GM23338 (cell line): ENCODE measurements at regions not wholly inside any gene's neighbourhood (a gene's known extent, or its start where the extent isn't known, plus 50 kb on each side); places are given as distances from the start of the nearest gene placed in this dataset.

ENCODE experiments used
- ATAC-seq: fragments of 200-7000 bp; cut with Tn5 transposase; 3 replicates; pipeline ENCODE4 v1.9.1; 2020
- DNase-seq: peaks from one replicate; pipeline ENCODE4 v3.0.0-alpha.2; 2015; ENCODE audit warnings: low spot score
- H2AFZ ChIP-seq: fragments of 200-600 bp; sonication (generic); 2 replicates; pipeline ENCODE4 v1.8.0; 2016; ENCODE audit warnings: antibody characterized with exemption, mild to moderate bottlenecking, moderate library complexity
- H3F3A ChIP-seq: fragments of 200-600 bp; sonication (generic); replicated peaks from 2 replicates; pipeline ENCODE4 v1.8.0; 2017; ENCODE audit warnings: antibody characterized with exemption, mixed run types, low read depth
- H3K27ac ChIP-seq: fragments of 200-600 bp; sonication (generic); 2 replicates; pipeline ENCODE4 v1.6.1; 2016; ENCODE audit warnings: low read depth
- H3K27me3 ChIP-seq: fragments of 200-600 bp; sonication (generic); 2 replicates; pipeline ENCODE4 v1.8.0; 2016; ENCODE audit warnings: mild to moderate bottlenecking, mixed run types, moderate library complexity; ENCODE audit not compliant: insufficient read depth
- H3K36me3 ChIP-seq: fragments of 200-600 bp; sonication (generic); 2 replicates; pipeline ENCODE4 v1.8.0; 2016; ENCODE audit warnings: mild to moderate bottlenecking; ENCODE audit not compliant: insufficient read depth
- H3K4me1 ChIP-seq: fragments of 200-600 bp; sonication (generic); 2 replicates; pipeline ENCODE4 v1.8.0; 2016; ENCODE audit warnings: mild to moderate bottlenecking, moderate library complexity; ENCODE audit not compliant: insufficient read depth
- H3K4me2 ChIP-seq: fragments of 200-600 bp; sonication (generic); 2 replicates; pipeline ENCODE4 v1.7.1; 2017; ENCODE audit warnings: mixed run types
- H3K4me3 ChIP-seq: fragments of 200-600 bp; sonication (generic); 2 replicates; pipeline ENCODE4 v1.6.1; 2016; ENCODE audit warnings: mixed run types
- H3K79me2 ChIP-seq: fragments of 200-600 bp; sonication (generic); replicated peaks from 2 replicates; pipeline ENCODE4 v1.8.0; 2017; ENCODE audit warnings: mild to moderate bottlenecking; ENCODE audit not compliant: insufficient read depth
- H3K9me2 ChIP-seq: fragments of 200-600 bp; sonication (generic); 2 replicates; pipeline ENCODE4 v1.8.0; 2017; ENCODE audit not compliant: insufficient read depth
- H4K20me1 ChIP-seq: fragments of 200-600 bp; sonication (generic); replicated peaks from 2 replicates; pipeline ENCODE4 v1.8.0; 2017; ENCODE audit warnings: mild to moderate bottlenecking; ENCODE audit not compliant: insufficient read depth
- H3K27ac Mint-ChIP-seq: 2 replicates; pipeline ENCODE4 v1.8.0; 2020; ENCODE audit warnings: inconsistent platforms, mild to moderate bottlenecking, moderate library complexity, mixed read lengths
- H3K27me3 Mint-ChIP-seq: 3 replicates; pipeline ENCODE4 v1.8.0; 2022; ENCODE audit warnings: low read depth, mild to moderate bottlenecking, moderate library complexity, mixed read lengths, inconsistent platforms; ENCODE audit not compliant: insufficient read depth, poor library complexity
- H3K36me3 Mint-ChIP-seq: 3 replicates; pipeline ENCODE4 v1.8.0; 2021; ENCODE audit warnings: low read depth, mild to moderate bottlenecking, inconsistent platforms, moderate library complexity, mixed read lengths
- H3K4me1 Mint-ChIP-seq: 3 replicates; pipeline ENCODE4 v1.8.0; 2020; ENCODE audit warnings: mild to moderate bottlenecking, inconsistent platforms, mixed read lengths
- H3K4me3 Mint-ChIP-seq: 3 replicates; pipeline ENCODE4 v1.8.0; 2021; ENCODE audit warnings: moderate library complexity, mild to moderate bottlenecking, inconsistent platforms, mixed read lengths
- H3K9me3 Mint-ChIP-seq: 3 replicates; pipeline ENCODE4 v1.8.0; 2020; ENCODE audit warnings: moderate library complexity, mild to moderate bottlenecking, inconsistent platforms, mixed read lengths
- CREB1 ChIP-seq: fragments of 250-450 bp; sonication (Bioruptor Pico); IDR thresholded peaks from 2 replicates; pipeline ENCODE4 v1.5.0; 2020; ENCODE audit warnings: low read depth, mild to moderate bottlenecking, moderate library complexity
- EZH2 ChIP-seq: fragments of 200-600 bp; sonication (generic); IDR thresholded peaks from one replicate; pipeline ENCODE4 v1.8.0; 2017; ENCODE audit warnings: antibody characterized with exemption, mild to moderate bottlenecking, low read depth; ENCODE audit not compliant: unreplicated experiment
- EZH2phosphoT487 ChIP-seq: fragments of 200-600 bp; sonication (generic); IDR thresholded peaks from one replicate; pipeline ENCODE4 v1.8.1; 2018; ENCODE audit warnings: antibody characterized with exemption; ENCODE audit not compliant: unreplicated experiment
- JUNB ChIP-seq: IDR thresholded peaks from one replicate; pipeline ENCODE4 v1.6.1; 2016; ENCODE audit warnings: antibody characterized with exemption; ENCODE audit not compliant: unreplicated experiment
- POLR2AphosphoS5 ChIP-seq: IDR thresholded peaks from 2 replicates; pipeline ENCODE4 v1.6.1; 2016; ENCODE audit warnings: antibody characterized with exemption, low read depth
- STAT1 ChIP-seq: IDR thresholded peaks from one replicate; pipeline ENCODE4 v1.6.1; 2016; ENCODE audit warnings: antibody characterized with exemption; ENCODE audit not compliant: unreplicated experiment
- ZNF114 ChIP-seq: fragments of 250-450 bp; sonication (Bioruptor Pico); IDR thresholded peaks from 2 replicates; pipeline ENCODE4 v1.5.0; 2020; ENCODE audit warnings: mild to moderate bottlenecking, moderate library complexity
- ZNF331 ChIP-seq: fragments of 250-450 bp; sonication (Bioruptor Pico); IDR thresholded peaks from 2 replicates; pipeline ENCODE4 v1.5.0; 2020; ENCODE audit warnings: low read depth, mild to moderate bottlenecking, moderate library complexity
- TF ChIP-seq, protein P1 (sequence below): IDR thresholded peaks from 2 replicates; pipeline ENCODE4 v1.6.1; 2016; ENCODE audit warnings: antibody characterized with exemption
- TF ChIP-seq, protein P2 (sequence below): IDR thresholded peaks from one replicate; pipeline ENCODE4 v1.6.1; 2018; ENCODE audit warnings: antibody characterized with exemption; ENCODE audit not compliant: unreplicated experiment
- TF ChIP-seq, protein P3 (sequence below): fragments of 250-450 bp; sonication (Bioruptor Pico); IDR thresholded peaks from 2 replicates; pipeline ENCODE4 v1.5.0; 2020; ENCODE audit warnings: mild to moderate bottlenecking, moderate library complexity
- TF ChIP-seq, protein P4 (sequence below), 2 experiments: fragments of 200-600 bp in 1 of 2; sonication (generic) in 1 of 2; conservative IDR thresholded peaks; 2 replicates each; pipeline versions ENCODE4 v1.5.1 to v1.6.1; 2016 to 2017; ENCODE audit warnings: antibody characterized with exemption in 2 of 2, low read depth in 2 of 2, mild to moderate bottlenecking in 2 of 2, moderate library complexity in 1 of 2

DNA sequence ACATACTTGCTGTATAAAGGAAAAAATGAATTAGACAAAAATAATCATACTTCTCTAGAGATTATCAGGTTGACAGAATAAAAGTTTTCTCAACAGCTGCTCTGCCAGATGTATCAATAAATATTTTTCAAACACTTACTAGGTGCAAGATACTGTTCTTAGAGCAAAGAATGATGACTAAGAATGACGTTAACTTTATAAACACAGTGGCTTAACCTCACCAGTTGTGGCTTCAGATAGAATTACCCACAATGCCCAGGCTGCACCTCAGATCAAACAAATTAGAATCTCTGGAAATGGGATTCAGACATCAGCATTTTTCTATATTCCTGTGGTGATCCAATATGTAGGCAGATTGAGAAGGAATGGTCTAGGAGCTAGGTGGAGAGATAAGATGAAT lies 422.4 kb upstream of the ATP11B start (continued):
- TF ChIP-seq EZH2phosphoT487 (no peak), JUNB (no peak), CREB1 (CRISPR knock-in tag) (no peak), POLR2AphosphoS5 (no peak), STAT1 (no peak), EZH2 (no peak), ZNF331 (CRISPR knock-in tag) (no peak)
- TF ChIP-seq, protein P1, sequence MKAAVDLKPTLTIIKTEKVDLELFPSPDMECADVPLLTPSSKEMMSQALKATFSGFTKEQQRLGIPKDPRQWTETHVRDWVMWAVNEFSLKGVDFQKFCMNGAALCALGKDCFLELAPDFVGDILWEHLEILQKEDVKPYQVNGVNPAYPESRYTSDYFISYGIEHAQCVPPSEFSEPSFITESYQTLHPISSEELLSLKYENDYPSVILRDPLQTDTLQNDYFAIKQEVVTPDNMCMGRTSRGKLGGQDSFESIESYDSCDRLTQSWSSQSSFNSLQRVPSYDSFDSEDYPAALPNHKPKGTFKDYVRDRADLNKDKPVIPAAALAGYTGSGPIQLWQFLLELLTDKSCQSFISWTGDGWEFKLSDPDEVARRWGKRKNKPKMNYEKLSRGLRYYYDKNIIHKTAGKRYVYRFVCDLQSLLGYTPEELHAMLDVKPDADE: no peak
- TF ChIP-seq, protein P2, sequence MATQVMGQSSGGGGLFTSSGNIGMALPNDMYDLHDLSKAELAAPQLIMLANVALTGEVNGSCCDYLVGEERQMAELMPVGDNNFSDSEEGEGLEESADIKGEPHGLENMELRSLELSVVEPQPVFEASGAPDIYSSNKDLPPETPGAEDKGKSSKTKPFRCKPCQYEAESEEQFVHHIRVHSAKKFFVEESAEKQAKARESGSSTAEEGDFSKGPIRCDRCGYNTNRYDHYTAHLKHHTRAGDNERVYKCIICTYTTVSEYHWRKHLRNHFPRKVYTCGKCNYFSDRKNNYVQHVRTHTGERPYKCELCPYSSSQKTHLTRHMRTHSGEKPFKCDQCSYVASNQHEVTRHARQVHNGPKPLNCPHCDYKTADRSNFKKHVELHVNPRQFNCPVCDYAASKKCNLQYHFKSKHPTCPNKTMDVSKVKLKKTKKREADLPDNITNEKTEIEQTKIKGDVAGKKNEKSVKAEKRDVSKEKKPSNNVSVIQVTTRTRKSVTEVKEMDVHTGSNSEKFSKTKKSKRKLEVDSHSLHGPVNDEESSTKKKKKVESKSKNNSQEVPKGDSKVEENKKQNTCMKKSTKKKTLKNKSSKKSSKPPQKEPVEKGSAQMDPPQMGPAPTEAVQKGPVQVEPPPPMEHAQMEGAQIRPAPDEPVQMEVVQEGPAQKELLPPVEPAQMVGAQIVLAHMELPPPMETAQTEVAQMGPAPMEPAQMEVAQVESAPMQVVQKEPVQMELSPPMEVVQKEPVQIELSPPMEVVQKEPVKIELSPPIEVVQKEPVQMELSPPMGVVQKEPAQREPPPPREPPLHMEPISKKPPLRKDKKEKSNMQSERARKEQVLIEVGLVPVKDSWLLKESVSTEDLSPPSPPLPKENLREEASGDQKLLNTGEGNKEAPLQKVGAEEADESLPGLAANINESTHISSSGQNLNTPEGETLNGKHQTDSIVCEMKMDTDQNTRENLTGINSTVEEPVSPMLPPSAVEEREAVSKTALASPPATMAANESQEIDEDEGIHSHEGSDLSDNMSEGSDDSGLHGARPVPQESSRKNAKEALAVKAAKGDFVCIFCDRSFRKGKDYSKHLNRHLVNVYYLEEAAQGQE: no peak

DNA sequence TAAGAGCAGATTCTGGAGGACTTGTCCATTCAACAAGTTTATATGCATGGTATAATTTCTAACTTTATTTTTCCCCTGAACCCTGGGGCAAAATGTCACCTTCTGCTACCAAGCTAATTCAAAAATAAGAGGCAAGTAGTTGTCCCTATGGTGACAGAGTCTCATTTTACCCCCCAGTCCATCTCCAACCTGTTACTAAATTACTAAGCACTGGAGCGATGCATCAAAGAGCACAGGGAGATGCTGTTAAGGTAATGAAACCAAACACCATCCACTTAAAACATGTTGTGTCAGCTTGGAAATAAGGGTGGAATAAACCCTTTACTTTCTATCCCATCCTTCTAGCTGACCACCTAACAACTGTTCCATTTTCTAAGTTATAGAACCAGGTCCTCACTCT lies 417.4 kb upstream of the ATP11B start:
- TF ChIP-seq, protein P3, sequence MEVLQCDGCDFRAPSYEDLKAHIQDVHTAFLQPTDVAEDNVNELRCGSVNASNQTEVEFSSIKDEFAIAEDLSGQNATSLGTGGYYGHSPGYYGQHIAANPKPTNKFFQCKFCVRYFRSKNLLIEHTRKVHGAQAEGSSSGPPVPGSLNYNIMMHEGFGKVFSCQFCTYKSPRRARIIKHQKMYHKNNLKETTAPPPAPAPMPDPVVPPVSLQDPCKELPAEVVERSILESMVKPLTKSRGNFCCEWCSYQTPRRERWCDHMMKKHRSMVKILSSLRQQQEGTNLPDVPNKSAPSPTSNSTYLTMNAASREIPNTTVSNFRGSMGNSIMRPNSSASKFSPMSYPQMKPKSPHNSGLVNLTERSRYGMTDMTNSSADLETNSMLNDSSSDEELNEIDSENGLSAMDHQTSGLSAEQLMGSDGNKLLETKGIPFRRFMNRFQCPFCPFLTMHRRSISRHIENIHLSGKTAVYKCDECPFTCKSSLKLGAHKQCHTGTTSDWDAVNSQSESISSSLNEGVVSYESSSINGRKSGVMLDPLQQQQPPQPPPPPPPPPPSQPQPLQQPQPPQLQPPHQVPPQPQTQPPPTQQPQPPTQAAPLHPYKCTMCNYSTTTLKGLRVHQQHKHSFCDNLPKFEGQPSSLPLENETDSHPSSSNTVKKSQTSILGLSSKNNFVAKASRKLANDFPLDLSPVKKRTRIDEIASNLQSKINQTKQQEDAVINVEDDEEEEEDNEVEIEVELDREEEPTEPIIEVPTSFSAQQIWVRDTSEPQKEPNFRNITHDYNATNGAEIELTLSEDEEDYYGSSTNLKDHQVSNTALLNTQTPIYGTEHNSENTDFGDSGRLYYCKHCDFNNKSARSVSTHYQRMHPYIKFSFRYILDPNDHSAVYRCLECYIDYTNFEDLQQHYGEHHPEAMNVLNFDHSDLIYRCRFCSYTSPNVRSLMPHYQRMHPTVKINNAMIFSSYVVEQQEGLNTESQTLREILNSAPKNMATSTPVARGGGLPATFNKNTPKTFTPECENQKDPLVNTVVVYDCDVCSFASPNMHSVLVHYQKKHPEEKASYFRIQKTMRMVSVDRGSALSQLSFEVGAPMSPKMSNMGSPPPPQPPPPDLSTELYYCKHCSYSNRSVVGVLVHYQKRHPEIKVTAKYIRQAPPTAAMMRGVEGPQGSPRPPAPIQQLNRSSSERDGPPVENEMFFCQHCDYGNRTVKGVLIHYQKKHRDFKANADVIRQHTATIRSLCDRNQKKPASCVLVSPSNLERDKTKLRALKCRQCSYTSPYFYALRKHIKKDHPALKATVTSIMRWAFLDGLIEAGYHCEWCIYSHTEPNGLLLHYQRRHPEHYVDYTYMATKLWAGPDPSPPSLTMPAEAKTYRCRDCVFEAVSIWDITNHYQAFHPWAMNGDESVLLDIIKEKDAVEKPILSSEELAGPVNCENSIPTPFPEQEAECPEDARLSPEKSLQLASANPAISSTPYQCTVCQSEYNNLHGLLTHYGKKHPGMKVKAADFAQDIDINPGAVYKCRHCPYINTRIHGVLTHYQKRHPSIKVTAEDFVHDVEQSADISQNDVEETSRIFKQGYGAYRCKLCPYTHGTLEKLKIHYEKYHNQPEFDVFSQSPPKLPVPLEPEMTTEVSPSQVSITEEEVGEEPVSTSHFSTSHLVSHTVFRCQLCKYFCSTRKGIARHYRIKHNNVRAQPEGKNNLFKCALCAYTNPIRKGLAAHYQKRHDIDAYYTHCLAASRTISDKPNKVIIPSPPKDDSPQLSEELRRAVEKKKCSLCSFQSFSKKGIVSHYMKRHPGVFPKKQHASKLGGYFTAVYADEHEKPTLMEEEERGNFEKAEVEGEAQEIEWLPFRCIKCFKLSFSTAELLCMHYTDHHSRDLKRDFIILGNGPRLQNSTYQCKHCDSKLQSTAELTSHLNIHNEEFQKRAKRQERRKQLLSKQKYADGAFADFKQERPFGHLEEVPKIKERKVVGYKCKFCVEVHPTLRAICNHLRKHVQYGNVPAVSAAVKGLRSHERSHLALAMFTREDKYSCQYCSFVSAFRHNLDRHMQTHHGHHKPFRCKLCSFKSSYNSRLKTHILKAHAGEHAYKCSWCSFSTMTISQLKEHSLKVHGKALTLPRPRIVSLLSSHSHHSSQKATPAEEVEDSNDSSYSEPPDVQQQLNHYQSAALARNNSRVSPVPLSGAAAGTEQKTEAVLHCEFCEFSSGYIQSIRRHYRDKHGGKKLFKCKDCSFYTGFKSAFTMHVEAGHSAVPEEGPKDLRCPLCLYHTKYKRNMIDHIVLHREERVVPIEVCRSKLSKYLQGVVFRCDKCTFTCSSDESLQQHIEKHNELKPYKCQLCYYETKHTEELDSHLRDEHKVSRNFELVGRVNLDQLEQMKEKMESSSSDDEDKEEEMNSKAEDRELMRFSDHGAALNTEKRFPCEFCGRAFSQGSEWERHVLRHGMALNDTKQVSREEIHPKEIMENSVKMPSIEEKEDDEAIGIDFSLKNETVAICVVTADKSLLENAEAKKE (CRISPR knock-in tag): no peak
- TF ChIP-seq ZNF331 (CRISPR knock-in tag) (no peak), EZH2 (no peak), ZNF114 (CRISPR knock-in tag) (no peak)
- TF ChIP-seq, protein P4, sequence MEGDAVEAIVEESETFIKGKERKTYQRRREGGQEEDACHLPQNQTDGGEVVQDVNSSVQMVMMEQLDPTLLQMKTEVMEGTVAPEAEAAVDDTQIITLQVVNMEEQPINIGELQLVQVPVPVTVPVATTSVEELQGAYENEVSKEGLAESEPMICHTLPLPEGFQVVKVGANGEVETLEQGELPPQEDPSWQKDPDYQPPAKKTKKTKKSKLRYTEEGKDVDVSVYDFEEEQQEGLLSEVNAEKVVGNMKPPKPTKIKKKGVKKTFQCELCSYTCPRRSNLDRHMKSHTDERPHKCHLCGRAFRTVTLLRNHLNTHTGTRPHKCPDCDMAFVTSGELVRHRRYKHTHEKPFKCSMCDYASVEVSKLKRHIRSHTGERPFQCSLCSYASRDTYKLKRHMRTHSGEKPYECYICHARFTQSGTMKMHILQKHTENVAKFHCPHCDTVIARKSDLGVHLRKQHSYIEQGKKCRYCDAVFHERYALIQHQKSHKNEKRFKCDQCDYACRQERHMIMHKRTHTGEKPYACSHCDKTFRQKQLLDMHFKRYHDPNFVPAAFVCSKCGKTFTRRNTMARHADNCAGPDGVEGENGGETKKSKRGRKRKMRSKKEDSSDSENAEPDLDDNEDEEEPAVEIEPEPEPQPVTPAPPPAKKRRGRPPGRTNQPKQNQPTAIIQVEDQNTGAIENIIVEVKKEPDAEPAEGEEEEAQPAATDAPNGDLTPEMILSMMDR (conservative IDR thresholded peaks at IDR 0.05; ENCODE audit: low read depth in 2 of 2): no peak

More for the DNA sequence above, 417.4 kb upstream of the ATP11B start:
- ATAC-seq: no peak
- H3K27ac ChIP-seq: no peak overlapping the region
- no peaks in the 10 kb centered on the region for H4K20me1 ChIP-seq
- Mint-ChIP-seq H3K27me3 (peaks cover 2% of the 10 kb centered on the region), H3K27ac (no peak overlapping the region), H3K36me3 (no peaks in the 10 kb centered on the region), H3K9me3 (no peaks in the 10 kb centered on the region), H3K4me3 (no peak overlapping the region), H3K4me1 (peaks cover 9% of the 10 kb centered on the region)
- H3K4me3 ChIP-seq: no peak overlapping the region
- H3K9me2 ChIP-seq: no peaks in the 10 kb centered on the region
- no peaks in the 10 kb centered on the region for H3K79me2 ChIP-seq
- H2AFZ ChIP-seq: no peak overlapping the region
- H3K36me3 ChIP-seq: no peaks in the 10 kb centered on the region
- H3K4me1 ChIP-seq: no peaks in the 10 kb centered on the region
- no peaks in the 10 kb centered on the region for H3F3A ChIP-seq
- H3K27me3 ChIP-seq: no peaks in the 10 kb centered on the region
- DNase-seq: no peak
- H3K4me2 ChIP-seq: no peak overlapping the region
